ENCODE measurements at regions not wholly inside any gene's neighbourhood (a gene's known extent, or its start where the extent isn't known, plus 50 kb on each side); places are given as distances from the start of the nearest gene placed in this dataset.
A peak's percentile ranks its signal among the peaks of the same experiment; 100 is the strongest.

DNA sequence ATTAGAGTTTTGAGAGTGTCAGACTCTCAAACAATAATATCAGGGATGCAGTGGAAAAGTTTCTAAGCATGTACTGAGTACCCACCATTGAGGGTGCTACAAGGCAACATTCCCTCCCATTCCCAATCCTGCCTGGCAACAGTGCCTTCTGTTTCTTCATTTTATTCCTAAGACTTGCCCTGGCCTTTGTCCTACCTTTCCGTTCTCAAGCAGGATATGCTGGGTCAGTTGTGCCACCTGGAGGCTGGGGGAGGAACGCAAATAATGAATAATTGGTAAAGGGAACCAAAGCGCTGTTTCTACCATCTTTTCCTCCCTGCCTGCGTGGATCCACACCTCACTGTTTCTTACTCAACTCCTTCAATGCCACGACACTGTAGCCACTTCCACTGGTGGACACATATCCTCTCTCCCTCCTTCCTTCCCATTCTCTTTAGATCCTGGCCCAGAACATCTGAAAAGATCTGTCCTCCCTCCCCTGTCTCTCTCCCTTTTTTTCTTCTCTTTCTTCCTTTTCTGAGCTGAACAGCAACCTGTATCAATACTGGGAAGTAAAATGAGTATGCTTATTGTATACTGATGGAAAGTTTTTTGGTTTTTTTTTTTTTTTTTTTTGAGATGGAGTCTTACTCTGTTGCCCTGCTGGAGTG is 149.5 kb downstream of the C9orf152 start:
- no peak for TF ChIP-seq ZNF224 (CRISPR knock-in tag; IDR thresholded peaks at IDR 0.05)
- no peak for TF ChIP-seq ZNF274 (CRISPR knock-in tag; IDR thresholded peaks at IDR 0.05)
- TF ChIP-seq, protein P1, sequence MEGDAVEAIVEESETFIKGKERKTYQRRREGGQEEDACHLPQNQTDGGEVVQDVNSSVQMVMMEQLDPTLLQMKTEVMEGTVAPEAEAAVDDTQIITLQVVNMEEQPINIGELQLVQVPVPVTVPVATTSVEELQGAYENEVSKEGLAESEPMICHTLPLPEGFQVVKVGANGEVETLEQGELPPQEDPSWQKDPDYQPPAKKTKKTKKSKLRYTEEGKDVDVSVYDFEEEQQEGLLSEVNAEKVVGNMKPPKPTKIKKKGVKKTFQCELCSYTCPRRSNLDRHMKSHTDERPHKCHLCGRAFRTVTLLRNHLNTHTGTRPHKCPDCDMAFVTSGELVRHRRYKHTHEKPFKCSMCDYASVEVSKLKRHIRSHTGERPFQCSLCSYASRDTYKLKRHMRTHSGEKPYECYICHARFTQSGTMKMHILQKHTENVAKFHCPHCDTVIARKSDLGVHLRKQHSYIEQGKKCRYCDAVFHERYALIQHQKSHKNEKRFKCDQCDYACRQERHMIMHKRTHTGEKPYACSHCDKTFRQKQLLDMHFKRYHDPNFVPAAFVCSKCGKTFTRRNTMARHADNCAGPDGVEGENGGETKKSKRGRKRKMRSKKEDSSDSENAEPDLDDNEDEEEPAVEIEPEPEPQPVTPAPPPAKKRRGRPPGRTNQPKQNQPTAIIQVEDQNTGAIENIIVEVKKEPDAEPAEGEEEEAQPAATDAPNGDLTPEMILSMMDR (CRISPR knock-in tag; IDR thresholded peaks at IDR 0.05), result peak; percentile 92
- TF ChIP-seq EP300 (IDR thresholded peaks at IDR 0.05; ENCODE audit: low read depth in 2 of 2, low read length in 2 of 2), result no peak
- no peak for TF ChIP-seq EP300 (CRISPR knock-in tag; IDR thresholded peaks at IDR 0.05; ENCODE audit: borderline replicate concordance)
- no peak for TF ChIP-seq ZNF24 (IDR thresholded peaks at IDR 0.05)
- no peak for TF ChIP-seq SMARCE1 (IDR thresholded peaks at IDR 0.05; ENCODE audit: borderline replicate concordance)
- no peak for TF ChIP-seq POLR2A (IDR thresholded peaks at IDR 0.05; ENCODE audit: insufficient read depth in 1 of 2, low read depth in 2 of 2, low read length in 2 of 2)
- TF ChIP-seq NR2F1 (CRISPR knock-in tag; IDR thresholded peaks at IDR 0.05), result no peak
- no peak for TF ChIP-seq RFX1 (IDR thresholded peaks at IDR 0.05)
- TF ChIP-seq, protein P2, sequence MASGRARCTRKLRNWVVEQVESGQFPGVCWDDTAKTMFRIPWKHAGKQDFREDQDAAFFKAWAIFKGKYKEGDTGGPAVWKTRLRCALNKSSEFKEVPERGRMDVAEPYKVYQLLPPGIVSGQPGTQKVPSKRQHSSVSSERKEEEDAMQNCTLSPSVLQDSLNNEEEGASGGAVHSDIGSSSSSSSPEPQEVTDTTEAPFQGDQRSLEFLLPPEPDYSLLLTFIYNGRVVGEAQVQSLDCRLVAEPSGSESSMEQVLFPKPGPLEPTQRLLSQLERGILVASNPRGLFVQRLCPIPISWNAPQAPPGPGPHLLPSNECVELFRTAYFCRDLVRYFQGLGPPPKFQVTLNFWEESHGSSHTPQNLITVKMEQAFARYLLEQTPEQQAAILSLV (CRISPR knock-in tag; IDR thresholded peaks at IDR 0.05; ENCODE audit: borderline replicate concordance), result no peak
- TF ChIP-seq HDAC6 (IDR thresholded peaks at IDR 0.05; ENCODE audit: low read depth, low read length), result no peak
- TF ChIP-seq, protein P3, sequence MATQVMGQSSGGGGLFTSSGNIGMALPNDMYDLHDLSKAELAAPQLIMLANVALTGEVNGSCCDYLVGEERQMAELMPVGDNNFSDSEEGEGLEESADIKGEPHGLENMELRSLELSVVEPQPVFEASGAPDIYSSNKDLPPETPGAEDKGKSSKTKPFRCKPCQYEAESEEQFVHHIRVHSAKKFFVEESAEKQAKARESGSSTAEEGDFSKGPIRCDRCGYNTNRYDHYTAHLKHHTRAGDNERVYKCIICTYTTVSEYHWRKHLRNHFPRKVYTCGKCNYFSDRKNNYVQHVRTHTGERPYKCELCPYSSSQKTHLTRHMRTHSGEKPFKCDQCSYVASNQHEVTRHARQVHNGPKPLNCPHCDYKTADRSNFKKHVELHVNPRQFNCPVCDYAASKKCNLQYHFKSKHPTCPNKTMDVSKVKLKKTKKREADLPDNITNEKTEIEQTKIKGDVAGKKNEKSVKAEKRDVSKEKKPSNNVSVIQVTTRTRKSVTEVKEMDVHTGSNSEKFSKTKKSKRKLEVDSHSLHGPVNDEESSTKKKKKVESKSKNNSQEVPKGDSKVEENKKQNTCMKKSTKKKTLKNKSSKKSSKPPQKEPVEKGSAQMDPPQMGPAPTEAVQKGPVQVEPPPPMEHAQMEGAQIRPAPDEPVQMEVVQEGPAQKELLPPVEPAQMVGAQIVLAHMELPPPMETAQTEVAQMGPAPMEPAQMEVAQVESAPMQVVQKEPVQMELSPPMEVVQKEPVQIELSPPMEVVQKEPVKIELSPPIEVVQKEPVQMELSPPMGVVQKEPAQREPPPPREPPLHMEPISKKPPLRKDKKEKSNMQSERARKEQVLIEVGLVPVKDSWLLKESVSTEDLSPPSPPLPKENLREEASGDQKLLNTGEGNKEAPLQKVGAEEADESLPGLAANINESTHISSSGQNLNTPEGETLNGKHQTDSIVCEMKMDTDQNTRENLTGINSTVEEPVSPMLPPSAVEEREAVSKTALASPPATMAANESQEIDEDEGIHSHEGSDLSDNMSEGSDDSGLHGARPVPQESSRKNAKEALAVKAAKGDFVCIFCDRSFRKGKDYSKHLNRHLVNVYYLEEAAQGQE (IDR thresholded peaks at IDR 0.05; ENCODE audit: borderline replicate concordance in 1 of 2, low read depth in 1 of 2, low read length in 2 of 2), result no peak
- TF ChIP-seq, protein P4, sequence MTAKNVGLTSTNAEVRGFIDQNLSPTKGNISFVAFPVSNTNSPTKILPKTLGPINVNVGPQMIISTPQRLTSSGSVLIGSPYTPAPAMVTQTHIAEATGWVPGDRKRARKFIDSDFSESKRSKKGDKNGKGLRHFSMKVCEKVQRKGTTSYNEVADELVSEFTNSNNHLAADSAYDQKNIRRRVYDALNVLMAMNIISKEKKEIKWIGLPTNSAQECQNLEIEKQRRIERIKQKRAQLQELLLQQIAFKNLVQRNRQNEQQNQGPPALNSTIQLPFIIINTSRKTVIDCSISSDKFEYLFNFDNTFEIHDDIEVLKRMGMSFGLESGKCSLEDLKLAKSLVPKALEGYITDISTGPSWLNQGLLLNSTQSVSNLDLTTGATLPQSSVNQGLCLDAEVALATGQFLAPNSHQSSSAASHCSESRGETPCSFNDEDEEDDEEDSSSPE (CRISPR knock-in tag; IDR thresholded peaks at IDR 0.05), result no peak
- TF ChIP-seq POLR2AphosphoS5 (IDR thresholded peaks at IDR 0.05; ENCODE audit: low read depth, low read length), result no peak
